RWPE1 (cell line): ENCODE measurements at regions not wholly inside any gene's neighbourhood (a gene's known extent, or its start where the extent isn't known, plus 50 kb on each side); places are given as distances from the start of the nearest gene placed in this dataset.
A peak's percentile ranks its signal among the peaks of the same experiment; 100 is the strongest.

Source experiments
- CTCF ChIA-PET: fragments of 350-600 bp; sonication (Branson Sonifier 250); formaldehyde crosslinking; extraction: SDS; loops from one replicate; lab custom pipeline; 2021; lab: Yijun Ruan, JAX
- POLR2A ChIA-PET: fragments of 400-600 bp; formaldehyde crosslinking; extraction: SDS; loops from one replicate; lab custom pipeline; 2020; ENCODE audit warnings: antibody characterized with exemption; ENCODE audit not compliant: low non-redundant PET; lab: Yijun Ruan, JAX
- DNase-seq: peaks from one replicate; pipeline ENCODE4 v3.0.0; 2012; ENCODE audit warnings: low spot score
- H3K27ac ChIP-seq: fragments of 450-650 bp; 2 replicates; pipeline ENCODE4 v1.5.1; 2017
- CTCF ChIP-seq: fragments of 450-650 bp; conservative IDR thresholded peaks from 2 replicates; pipeline ENCODE4 v1.5.1; 2017; ENCODE audit warnings: low read depth, mild to moderate bottlenecking

GRCh38 chr9:102840335-102840734 lies 154.8 kb upstream of the CYLC2 start:
- ChIA-PET POLR2A (no interaction called here), CTCF (interaction anchor here (0.6 kb wide), 1 partner anchor 807 kb away, joined by 3 read pairs; no protein-coding TSS in a partner anchor)
- H3K27ac ChIP-seq = no peak overlapping the region
- no peak for DNase-seq
- TF ChIP-seq CTCF = no peak

GRCh38 chr9:102832814-102833213 lies 162.3 kb upstream of the CYLC2 start:
- ChIA-PET POLR2A (no interaction called here), CTCF (interaction anchor here (0.6 to 0.8 kb wide), 5 partner anchors 103 to 1671 kb away, joined by 3 read pairs; no protein-coding TSS in a partner anchor)
- no peak for TF ChIP-seq CTCF
- H3K27ac ChIP-seq = no peak overlapping the region
- no peak for DNase-seq

- no peak overlapping the region for H3K27ac ChIP-seq
- TF ChIP-seq CTCF = no peak
- no peak for DNase-seq
- ChIA-PET POLR2A (no interaction called here), CTCF (interaction anchor here (0.6 to 0.7 kb wide), 2 partner anchors 764 to 1302 kb away, joined by 5 read pairs; no protein-coding TSS in a partner anchor)
Observed at GRCh38 chr9:102796244-102796643, 198.9 kb upstream of the CYLC2 start.

GRCh38 chr9:102795532-102795931 lies 199.6 kb upstream of the CYLC2 start:
- no peak overlapping the region for H3K27ac ChIP-seq
- CTCF ChIA-PET = interaction anchor here (0.6 kb wide), 1 partner anchor 763 kb away, joined by 5 read pairs; no protein-coding TSS in a partner anchor
- POLR2A ChIA-PET = no interaction called here
- no peak for TF ChIP-seq CTCF
- no peak for DNase-seq

GRCh38 chr9:102779356-102779755 lies 215.8 kb upstream of the CYLC2 start:
- no peak overlapping the region for H3K27ac ChIP-seq
- peak; percentile 26 for DNase-seq
- POLR2A ChIA-PET = no interaction called here
- TF ChIP-seq CTCF = no peak
- CTCF ChIA-PET = interaction anchor here (0.5 to 1.1 kb wide), 2 partner anchors 10 to 501 kb away, joined by 3 to 7 read pairs; no protein-coding TSS in a partner anchor

- POLR2A ChIA-PET = no interaction called here
- TF ChIP-seq CTCF = no peak
- no peak for DNase-seq
- CTCF ChIA-PET = interaction anchor here (1.1 kb wide), 1 partner anchor 10 kb away, joined by 7 read pairs; no protein-coding TSS in a partner anchor
- no peak overlapping the region for H3K27ac ChIP-seq
Observed at GRCh38 chr9:102778746-102779145, 216.4 kb upstream of the CYLC2 start.
